UCSD-AML1 (cell line): ENCODE measurements at regions not wholly inside any gene's neighbourhood (a gene's known extent, or its start where the extent isn't known, plus 50 kb on each side); places are given as distances from the start of the nearest gene placed in this dataset.
A peak's percentile ranks its signal among the peaks of the same experiment; 100 is the strongest.

Experiments used
- DNase-seq: peaks from one replicate; lab custom pipeline; 2025; ENCODE audit not compliant: unreplicated experiment; lab: John Stamatoyannopoulos, UW

- DNase-seq = no peak
Measured at GRCh38 chr20:60653111-60653845, 598.8 kb upstream of the CDH4 start.

GRCh38 chr20:60658681-60659080, 593.4 kb upstream of the CDH4 start:
- DNase-seq = no peak

GRCh38 chr20:60659240-60659639, 592.8 kb upstream of the CDH4 start:
- no peak for DNase-seq

- DNase-seq = no peak
Measured at GRCh38 chr20:60662307-60662706, 589.8 kb upstream of the CDH4 start.

GRCh38 chr20:60664106-60664505, 588.0 kb upstream of the CDH4 start:
- no peak for DNase-seq

- no peak for DNase-seq
Measured at GRCh38 chr20:60667641-60668040, 584.4 kb upstream of the CDH4 start.

GRCh38 chr20:60669211-60669610, 582.9 kb upstream of the CDH4 start:
- no peak for DNase-seq

GRCh38 chr20:60676011-60676410, 576.0 kb upstream of the CDH4 start:
- no peak for DNase-seq

GRCh38 chr20:60677819-60678218, 574.2 kb upstream of the CDH4 start:
- no peak for DNase-seq

- DNase-seq = no peak
Measured at GRCh38 chr20:60680554-60680953, 571.5 kb upstream of the CDH4 start.

GRCh38 chr20:60687213-60687612, 564.8 kb upstream of the CDH4 start:
- no peak for DNase-seq

GRCh38 chr20:60690771-60691170, 561.3 kb upstream of the CDH4 start:
- no peak for DNase-seq

GRCh38 chr20:60691966-60692615, 560.0 kb upstream of the CDH4 start:
- no peak for DNase-seq

GRCh38 chr20:60693496-60694133, 558.4 kb upstream of the CDH4 start:
- no peak for DNase-seq

GRCh38 chr20:60694763-60695162, 557.3 kb upstream of the CDH4 start:
- DNase-seq = no peak

- peak; percentile 36 for DNase-seq
Measured at GRCh38 chr20:60695226-60696000, 556.6 kb upstream of the CDH4 start.

GRCh38 chr20:60697252-60697651, 554.8 kb upstream of the CDH4 start:
- DNase-seq = no peak

- no peak for DNase-seq
Measured at GRCh38 chr20:60700728-60701127, 551.3 kb upstream of the CDH4 start.

GRCh38 chr20:60704147-60704546, 547.9 kb upstream of the CDH4 start:
- DNase-seq = no peak

- DNase-seq = no peak
Measured at GRCh38 chr20:60713396-60713795, 538.7 kb upstream of the CDH4 start.

- no peak for DNase-seq
Measured at GRCh38 chr20:60715172-60715571, 536.9 kb upstream of the CDH4 start.
